Breast epithelium (tissue), 3 donors: ENCODE measurements at regions not wholly inside any gene's neighbourhood (a gene's known extent, or its start where the extent isn't known, plus 50 kb on each side); places are given as distances from the start of the nearest gene placed in this dataset.

Experiments
- CTCF ChIP-seq, 3 donors: fragments of 450-650 bp; IDR thresholded peaks; one replicate each; pipeline ENCODE4 v1.5.1; 2016 to 2017; ENCODE audit warnings: antibody characterized with exemption in 3 of 3, mild to moderate bottlenecking in 3 of 3, moderate library complexity in 3 of 3
- POLR2A ChIP-seq: fragments of 450-650 bp; IDR thresholded peaks from one replicate; pipeline ENCODE4 v1.6.1; 2016; ENCODE audit warnings: antibody characterized with exemption, mild to moderate bottlenecking, moderate library complexity
- POLR2AphosphoS5 ChIP-seq, 3 donors: sonication (generic); formaldehyde crosslinking; IDR thresholded peaks; one replicate each; pipeline ENCODE4 v1.6.1; 2017; ENCODE audit warnings: antibody characterized with exemption in 3 of 3

GRCh38 chr9:88710449-88710848 lies 175.5 kb downstream of the NXNL2 start:
- TF ChIP-seq POLR2A (no peak), CTCF (IDR thresholded peaks at IDR 0.05) (no peak), POLR2AphosphoS5 (IDR thresholded peaks at IDR 0.05) (no peak)
